ENCODE measurements at regions not wholly inside any gene's neighbourhood (a gene's known extent, or its start where the extent isn't known, plus 50 kb on each side); places are given as distances from the start of the nearest gene placed in this dataset.

DNA sequence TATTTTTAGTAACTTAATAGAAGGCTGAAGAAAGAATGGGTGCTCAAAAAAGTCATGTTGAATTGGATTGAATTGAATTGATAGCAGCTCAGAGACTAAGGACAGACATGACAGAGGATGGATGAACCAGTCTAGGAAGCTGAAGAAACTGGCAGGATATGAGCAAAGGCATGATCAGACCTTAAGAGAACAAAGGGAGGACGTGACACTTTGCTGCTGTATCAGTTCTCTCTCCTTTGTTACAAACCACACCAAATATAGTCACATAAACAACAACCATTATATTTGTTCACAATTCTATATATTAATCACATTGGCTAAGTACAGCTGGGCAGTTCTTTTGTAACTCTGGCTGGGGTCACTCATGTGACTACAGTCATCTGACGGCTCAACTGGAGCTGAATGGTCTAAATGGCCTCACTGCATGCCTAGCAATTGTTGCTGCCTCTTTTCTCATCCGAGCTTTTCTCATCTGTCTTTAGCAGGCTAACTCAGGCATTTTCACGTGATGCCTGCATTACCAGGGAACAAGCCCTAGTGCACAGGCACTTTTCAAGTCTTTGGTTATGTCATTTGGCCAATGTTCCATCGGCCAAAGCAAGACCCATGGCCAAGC is 355.0 kb downstream of the ETNK1 start:
- TF ChIP-seq POLR2AphosphoS5 (IDR thresholded peaks at IDR 0.05; ENCODE audit: low read depth, low read length): no peak
- TF ChIP-seq POLR2A (IDR thresholded peaks at IDR 0.05; ENCODE audit: low read depth, low read length): no peak
- no peak for TF ChIP-seq TAF1 (IDR thresholded peaks at IDR 0.05; ENCODE audit: borderline replicate concordance, low read depth, low read length)
